ENCODE measurements at regions not wholly inside any gene's neighbourhood (a gene's known extent, or its start where the extent isn't known, plus 50 kb on each side); places are given as distances from the start of the nearest gene placed in this dataset.

- H2AFZ ChIP-seq (ENCODE audit: low read depth, low read length, severe bottlenecking): no peak overlapping the region
- no peaks in the 10 kb centered on the region for H4K20me1 ChIP-seq (ENCODE audit: low read depth, low read length)
- H3K27me3 ChIP-seq (ENCODE audit: low read length): no peaks in the 10 kb centered on the region
- TF ChIP-seq CTCF (IDR thresholded peaks at IDR 0.05; ENCODE audit: insufficient read depth, low read length, poor library complexity, severe bottlenecking) (no peak), EZH2phosphoT487 (conservative IDR thresholded peaks at IDR 0.05; ENCODE audit: low read length) (no peak)
- no peaks in the 10 kb centered on the region for H3K36me3 ChIP-seq (ENCODE audit: low read length)
- no peak overlapping the region for H3K9ac ChIP-seq (ENCODE audit: low read length)
- no peaks in the 10 kb centered on the region for H3K9me2 ChIP-seq (replicated peaks; ENCODE audit: insufficient read depth, low read length)
- H3K4me2 ChIP-seq (ENCODE audit: low read depth, low read length, poor library complexity, severe bottlenecking): no peak overlapping the region
- no peak overlapping the region for H3K27ac ChIP-seq (ENCODE audit: low read depth, low read length)
- H3K9me3 ChIP-seq (ENCODE audit: insufficient read depth, low read length): no peaks in the 10 kb centered on the region
- no peak overlapping the region for H3K4me3 ChIP-seq (ENCODE audit: insufficient read depth, low read length, poor library complexity, severe bottlenecking)
- H3F3A ChIP-seq (ENCODE audit: insufficient read depth): no peaks in the 10 kb centered on the region
- no peaks in the 10 kb centered on the region for H3K79me2 ChIP-seq (ENCODE audit: insufficient read depth, low read length)
These were observed 113.6 kb upstream of the GRIK3 start for GRCh38 chr1:37147906-37148305.

GRCh38 chr1:37148663-37149062 is 114.3 kb upstream of the GRIK3 start:
- H3K4me2 ChIP-seq (ENCODE audit: low read depth, low read length, poor library complexity, severe bottlenecking): no peak overlapping the region
- H4K20me1 ChIP-seq (ENCODE audit: low read depth, low read length): no peaks in the 10 kb centered on the region
- no peaks in the 10 kb centered on the region for H3K9me2 ChIP-seq (replicated peaks; ENCODE audit: insufficient read depth, low read length)
- no peak overlapping the region for H3K4me3 ChIP-seq (ENCODE audit: insufficient read depth, low read length, poor library complexity, severe bottlenecking)
- TF ChIP-seq EZH2phosphoT487 (conservative IDR thresholded peaks at IDR 0.05; ENCODE audit: low read length) (no peak), CTCF (IDR thresholded peaks at IDR 0.05; ENCODE audit: insufficient read depth, low read length, poor library complexity, severe bottlenecking) (no peak)
- no peaks in the 10 kb centered on the region for H3K27me3 ChIP-seq (ENCODE audit: low read length)
- no peaks in the 10 kb centered on the region for H3K9me3 ChIP-seq (ENCODE audit: insufficient read depth, low read length)
- no peaks in the 10 kb centered on the region for H3K36me3 ChIP-seq (ENCODE audit: low read length)
- H3F3A ChIP-seq (ENCODE audit: insufficient read depth): no peaks in the 10 kb centered on the region
- H3K9ac ChIP-seq (ENCODE audit: low read length): no peak overlapping the region
- no peak overlapping the region for H2AFZ ChIP-seq (ENCODE audit: low read depth, low read length, severe bottlenecking)
- H3K27ac ChIP-seq (ENCODE audit: low read depth, low read length): no peak overlapping the region
- H3K79me2 ChIP-seq (ENCODE audit: insufficient read depth, low read length): no peaks in the 10 kb centered on the region

GRCh38 chr1:37149296-37149695 is 115.0 kb upstream of the GRIK3 start:
- Histone ChIP-seq H3K27me3 (ENCODE audit: low read length) (no peaks in the 10 kb centered on the region), H3K9me2 (replicated peaks; ENCODE audit: insufficient read depth, low read length) (no peaks in the 10 kb centered on the region), H3K79me2 (ENCODE audit: insufficient read depth, low read length) (no peaks in the 10 kb centered on the region), H3K9me3 (ENCODE audit: insufficient read depth, low read length) (no peaks in the 10 kb centered on the region), H3K27ac (ENCODE audit: low read depth, low read length) (no peak overlapping the region), H3K36me3 (ENCODE audit: low read length) (no peaks in the 10 kb centered on the region), H3K9ac (ENCODE audit: low read length) (no peak overlapping the region), H3K4me2 (ENCODE audit: low read depth, low read length, poor library complexity, severe bottlenecking) (no peak overlapping the region), H4K20me1 (ENCODE audit: low read depth, low read length) (no peaks in the 10 kb centered on the region), H3K4me3 (ENCODE audit: insufficient read depth, low read length, poor library complexity, severe bottlenecking) (no peak overlapping the region), H2AFZ (ENCODE audit: low read depth, low read length, severe bottlenecking) (no peak overlapping the region), H3F3A (ENCODE audit: insufficient read depth) (no peaks in the 10 kb centered on the region)
- TF ChIP-seq EZH2phosphoT487 (conservative IDR thresholded peaks at IDR 0.05; ENCODE audit: low read length) (no peak), CTCF (IDR thresholded peaks at IDR 0.05; ENCODE audit: insufficient read depth, low read length, poor library complexity, severe bottlenecking) (no peak)

GRCh38 chr1:37150986-37151385 is 116.7 kb upstream of the GRIK3 start:
- no peak overlapping the region for H3K27ac ChIP-seq (ENCODE audit: low read depth, low read length)
- no peaks in the 10 kb centered on the region for H3K79me2 ChIP-seq (ENCODE audit: insufficient read depth, low read length)
- H3K4me3 ChIP-seq (ENCODE audit: insufficient read depth, low read length, poor library complexity, severe bottlenecking): no peak overlapping the region
- no peaks in the 10 kb centered on the region for H4K20me1 ChIP-seq (ENCODE audit: low read depth, low read length)
- H3F3A ChIP-seq (ENCODE audit: insufficient read depth): no peaks in the 10 kb centered on the region
- no peaks in the 10 kb centered on the region for H3K9me3 ChIP-seq (ENCODE audit: insufficient read depth, low read length)
- H3K9ac ChIP-seq (ENCODE audit: low read length): no peak overlapping the region
- no peak overlapping the region for H2AFZ ChIP-seq (ENCODE audit: low read depth, low read length, severe bottlenecking)
- H3K9me2 ChIP-seq (replicated peaks; ENCODE audit: insufficient read depth, low read length): no peaks in the 10 kb centered on the region
- H3K27me3 ChIP-seq (ENCODE audit: low read length): no peaks in the 10 kb centered on the region
- no peak overlapping the region for H3K4me2 ChIP-seq (ENCODE audit: low read depth, low read length, poor library complexity, severe bottlenecking)
- TF ChIP-seq CTCF (IDR thresholded peaks at IDR 0.05; ENCODE audit: insufficient read depth, low read length, poor library complexity, severe bottlenecking): no peak
- no peak for TF ChIP-seq EZH2phosphoT487 (conservative IDR thresholded peaks at IDR 0.05; ENCODE audit: low read length)
- no peaks in the 10 kb centered on the region for H3K36me3 ChIP-seq (ENCODE audit: low read length)

Measured in SU-DHL-6 (cell line).